HG03045 (cell line): ENCODE measurements at regions not wholly inside any gene's neighbourhood (a gene's known extent, or its start where the extent isn't known, plus 50 kb on each side); places are given as distances from the start of the nearest gene placed in this dataset.

Experiments
- ATAC-seq: cut with Tn5 transposase; IDR thresholded peaks from one replicate; pipeline ENCODE4 v1.9.1; 2021; ENCODE audit warnings: mild to moderate bottlenecking, moderate library complexity; ENCODE audit not compliant: unreplicated experiment

- ATAC-seq: no peak
Measured at GRCh38 chr18:47418746-47419145, 167.3 kb upstream of the SKOR2 start.

GRCh38 chr18:47417807-47418206 is 166.3 kb upstream of the SKOR2 start:
- ATAC-seq: no peak

DNA sequence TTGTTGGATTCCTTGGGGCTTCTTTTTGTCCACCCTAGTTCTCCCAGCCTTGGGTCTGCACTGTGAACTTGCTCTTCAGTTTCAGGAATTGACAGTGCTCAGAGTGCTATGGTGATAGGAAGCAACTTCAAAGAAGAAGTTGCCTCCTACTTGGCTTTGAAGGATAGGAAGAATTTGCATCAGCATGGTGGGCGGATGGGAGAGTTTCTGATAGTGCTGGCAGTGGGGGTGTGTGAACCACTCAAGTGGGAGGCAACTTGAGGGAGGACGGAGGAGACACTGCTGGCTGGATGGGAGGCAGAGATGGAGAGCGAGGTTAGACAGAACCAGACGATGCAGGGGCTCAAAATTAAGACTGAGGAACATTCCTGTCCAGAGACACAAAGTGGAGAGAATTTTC is 164.4 kb upstream of the SKOR2 start:
- ATAC-seq: no peak

GRCh38 chr18:47413327-47413726 is 161.9 kb upstream of the SKOR2 start:
- no peak for ATAC-seq

DNA sequence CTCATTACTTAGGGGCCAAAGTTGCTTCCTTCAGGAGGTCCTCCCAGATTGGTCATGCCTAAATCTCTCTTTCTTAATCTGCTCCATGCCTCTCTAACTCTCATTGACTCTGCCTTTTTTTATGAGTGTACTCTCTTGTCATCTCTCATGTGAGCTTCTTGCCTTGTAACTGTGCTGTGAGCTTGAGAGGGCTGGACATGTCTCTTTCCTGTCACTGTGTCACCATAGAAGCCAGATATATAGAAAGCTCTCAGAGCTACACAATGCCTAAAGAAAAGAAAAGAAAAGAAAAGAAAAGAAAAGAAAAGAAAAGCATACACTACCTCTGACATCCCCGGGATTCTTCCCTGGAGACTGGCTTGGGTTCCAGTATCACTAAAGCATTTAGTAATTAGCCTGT is 161.5 kb upstream of the SKOR2 start:
- ATAC-seq: no peak

GRCh38 chr18:47411159-47411558 is 159.7 kb upstream of the SKOR2 start:
- no peak for ATAC-seq

DNA sequence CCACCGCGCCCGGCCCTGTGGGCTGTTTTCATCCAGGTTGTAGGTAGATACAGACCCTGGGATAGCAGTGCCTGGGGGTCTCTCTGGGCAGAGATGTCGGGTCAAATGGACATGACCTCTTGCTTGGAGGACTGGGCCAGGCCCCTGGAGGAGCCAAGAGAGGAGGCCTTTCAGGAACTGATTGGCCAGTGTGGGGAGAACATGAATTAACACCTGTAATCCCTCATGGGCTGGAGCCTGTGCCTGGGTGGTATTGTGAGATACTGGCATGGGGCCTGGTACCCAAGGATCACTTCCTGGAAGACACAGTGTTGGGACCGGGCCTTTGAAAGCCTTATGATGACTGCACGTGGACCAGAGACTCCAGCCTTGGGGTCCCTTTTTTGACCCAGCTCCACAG is 158.7 kb upstream of the SKOR2 start:
- no peak for ATAC-seq

DNA sequence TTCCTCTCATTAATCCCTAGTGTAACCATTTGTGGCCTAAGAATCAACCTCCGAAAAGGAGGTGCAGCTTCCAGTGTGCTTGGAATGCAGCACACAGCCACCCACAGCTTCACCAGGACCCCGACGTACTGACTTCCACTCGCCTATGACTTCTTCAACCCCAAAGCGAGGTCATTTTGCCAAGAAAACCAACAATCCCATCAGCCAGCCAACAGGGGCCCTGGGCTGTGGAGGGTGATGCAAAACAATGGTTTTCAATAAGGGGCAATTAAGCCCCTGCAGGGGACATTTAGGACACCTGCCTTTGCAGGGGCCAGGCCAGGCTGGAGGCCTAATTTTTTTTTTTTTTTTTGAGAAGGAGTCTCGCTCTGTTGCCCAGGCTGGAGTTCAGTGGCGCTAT is 158.1 kb upstream of the SKOR2 start:
- no peak for ATAC-seq

GRCh38 chr18:47407736-47408135 is 156.3 kb upstream of the SKOR2 start:
- ATAC-seq: no peak

- no peak for ATAC-seq
Measured at GRCh38 chr18:47404845-47405244, 153.4 kb upstream of the SKOR2 start.

DNA sequence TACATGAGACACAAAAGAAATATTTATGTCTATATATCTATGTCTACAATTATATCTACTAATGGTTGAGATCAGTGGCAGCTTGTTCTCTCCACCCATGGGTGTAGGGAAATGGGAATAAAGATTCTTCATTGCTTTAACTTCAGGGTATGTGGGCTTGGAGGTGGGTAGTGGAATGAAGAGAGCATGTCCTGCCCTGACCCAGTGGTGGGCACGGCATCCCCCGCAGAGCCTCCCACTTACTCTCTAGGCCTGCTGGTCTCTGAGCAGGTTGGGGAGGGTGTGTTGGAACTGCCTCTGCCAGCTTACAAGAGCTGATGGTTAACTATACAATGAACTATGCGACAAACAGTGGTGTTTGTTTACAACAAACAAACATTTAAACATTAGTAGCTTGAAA is 152.5 kb upstream of the SKOR2 start:
- ATAC-seq: no peak

DNA sequence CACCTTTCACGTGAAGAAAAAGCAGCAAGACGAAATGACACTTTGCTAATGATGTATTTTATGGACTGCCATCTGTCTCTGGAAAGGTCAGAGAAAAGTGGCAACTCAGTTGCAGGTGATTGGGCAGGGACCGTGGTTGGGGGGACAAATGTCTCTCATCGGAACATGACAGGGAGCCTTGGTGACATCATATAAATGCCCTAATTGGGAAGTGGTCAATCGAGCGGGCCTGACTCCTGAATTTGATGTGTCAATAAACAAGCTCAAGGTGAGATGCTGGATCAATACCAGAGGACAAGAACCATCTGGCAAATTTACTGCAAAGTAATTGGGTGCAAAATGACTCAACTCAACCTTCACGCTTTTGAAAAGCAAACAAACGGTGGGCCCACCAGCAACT is 151.9 kb upstream of the SKOR2 start:
- no peak for ATAC-seq

- no peak for ATAC-seq
Measured at GRCh38 chr18:47399475-47399874, 148.0 kb upstream of the SKOR2 start.

DNA sequence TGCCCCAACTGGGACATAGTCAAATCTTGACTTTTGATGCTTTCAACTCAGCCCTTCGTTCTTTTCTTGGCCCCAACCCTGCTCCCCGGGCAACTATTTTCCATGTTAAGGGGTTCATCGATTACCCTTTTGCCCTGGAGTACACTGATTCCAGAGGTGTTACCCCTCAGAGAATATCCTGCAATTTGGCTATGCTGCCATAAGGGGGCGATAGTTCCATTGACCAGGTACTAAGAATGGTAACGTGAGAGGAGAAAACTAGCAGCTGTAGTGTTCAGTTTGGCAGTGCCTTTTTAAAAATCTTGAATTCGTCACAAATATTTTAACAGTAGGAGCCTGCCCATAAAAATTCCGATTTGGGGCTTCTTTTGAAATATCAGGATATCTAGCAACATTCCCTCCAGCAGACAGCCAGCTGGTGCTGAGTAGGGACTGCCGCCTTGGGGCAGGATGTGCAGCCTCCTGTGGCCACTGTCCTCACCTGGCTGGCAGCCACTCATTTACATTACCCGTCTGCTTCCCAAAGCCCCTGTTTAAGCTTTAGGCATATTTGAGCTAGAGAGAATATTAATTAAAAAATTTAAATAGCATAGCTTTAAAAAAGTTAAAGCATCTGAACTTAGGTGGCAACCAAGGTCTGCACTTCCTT is 146.3 kb upstream of the SKOR2 start:
- no peak for ATAC-seq

GRCh38 chr18:47391665-47392064 is 140.2 kb upstream of the SKOR2 start:
- no peak for ATAC-seq

GRCh38 chr18:47390410-47391024 is 139.1 kb upstream of the SKOR2 start:
- ATAC-seq: no peak

DNA sequence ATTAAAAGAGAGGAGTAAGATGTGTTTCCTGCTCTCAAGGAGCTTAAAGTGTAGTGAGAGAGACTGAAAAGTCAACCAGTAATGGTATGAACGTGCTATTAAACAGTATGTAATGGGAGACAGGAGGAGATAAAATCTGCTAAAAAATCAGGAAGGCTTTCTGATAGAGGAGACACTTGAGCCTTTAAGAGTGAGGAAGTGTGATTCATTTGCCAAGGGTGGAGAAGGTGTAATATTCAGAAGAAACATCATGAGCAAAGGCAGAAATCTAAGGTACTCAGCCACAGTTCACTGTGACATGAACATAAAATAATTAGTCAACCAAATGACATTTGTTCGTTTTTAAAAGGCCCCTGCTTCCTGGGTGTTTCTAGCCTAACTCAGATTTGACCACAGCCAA is 137.8 kb upstream of the SKOR2 start:
- no peak for ATAC-seq

GRCh38 chr18:47387864-47388263 is 136.4 kb upstream of the SKOR2 start:
- ATAC-seq: no peak

DNA sequence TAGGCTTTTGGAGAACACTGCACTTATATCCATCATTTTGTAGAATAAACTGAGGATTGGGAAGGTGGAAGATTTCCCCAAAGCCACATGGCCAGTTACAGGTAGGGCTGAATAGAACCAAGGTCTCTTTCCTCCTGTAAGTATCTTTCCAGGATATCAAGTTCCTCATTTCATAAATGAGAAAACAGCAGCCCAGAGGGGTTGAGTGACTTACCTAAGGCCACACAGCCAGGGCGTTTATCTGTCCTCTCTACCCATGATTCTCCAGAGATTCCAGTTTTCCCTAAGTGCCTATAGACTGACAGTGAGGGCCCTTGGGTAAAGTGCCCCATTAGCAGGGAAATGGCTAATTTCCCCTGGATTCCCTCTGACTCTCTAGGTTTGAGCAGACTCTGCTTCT is 132.3 kb upstream of the SKOR2 start:
- ATAC-seq: no peak

DNA sequence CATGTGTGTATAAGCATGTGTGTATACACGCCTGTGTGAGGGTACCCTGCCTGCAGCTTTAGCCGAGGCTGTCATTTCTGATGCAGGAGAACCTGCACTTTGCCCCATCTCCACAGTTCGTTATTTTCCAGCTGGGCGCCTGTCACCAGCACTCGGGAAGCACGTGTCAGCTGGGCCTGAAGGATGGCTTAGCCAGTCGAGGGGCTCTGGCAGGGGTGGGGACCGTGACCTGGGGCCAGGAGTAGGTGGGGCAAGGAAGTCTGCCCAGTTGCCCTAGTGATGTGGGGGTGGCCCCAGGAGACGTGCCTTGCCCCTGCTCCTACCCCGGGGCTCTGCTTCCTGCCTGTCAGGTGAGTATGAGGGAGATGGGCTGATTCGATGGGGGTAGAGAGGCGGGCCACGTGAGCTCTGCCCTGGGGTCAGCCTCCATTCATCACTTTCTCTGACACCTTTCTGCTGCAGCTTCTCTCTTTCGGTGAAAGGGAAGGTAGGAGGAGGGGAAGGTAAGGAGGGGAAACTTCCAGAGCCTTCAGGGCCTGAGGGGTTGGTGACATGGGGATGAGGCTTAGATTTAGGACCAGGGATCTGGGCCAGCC is 130.6 kb upstream of the SKOR2 start:
- no peak for ATAC-seq

DNA sequence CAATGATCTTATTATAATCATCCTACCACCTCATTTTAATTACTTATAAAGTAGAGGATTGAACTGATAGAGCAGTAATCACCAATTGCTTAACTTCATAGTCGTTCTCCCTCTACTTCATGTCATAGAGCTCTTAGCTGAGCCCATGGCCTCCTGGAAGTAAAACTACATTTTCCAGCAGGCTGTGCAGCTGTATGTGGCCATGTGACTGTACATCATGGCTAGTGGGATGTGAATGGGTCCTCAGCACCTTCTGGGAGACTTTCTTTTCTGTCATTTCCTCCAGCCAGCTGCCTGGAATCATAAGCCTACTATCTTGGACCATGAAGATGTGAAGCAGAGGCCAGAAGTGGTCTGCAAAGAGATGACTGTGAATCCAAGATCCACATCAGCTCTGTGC is 128.7 kb upstream of the SKOR2 start:
- no peak for ATAC-seq

- ATAC-seq: no peak
Measured at GRCh38 chr18:47373465-47373864, 122.0 kb upstream of the SKOR2 start.

DNA sequence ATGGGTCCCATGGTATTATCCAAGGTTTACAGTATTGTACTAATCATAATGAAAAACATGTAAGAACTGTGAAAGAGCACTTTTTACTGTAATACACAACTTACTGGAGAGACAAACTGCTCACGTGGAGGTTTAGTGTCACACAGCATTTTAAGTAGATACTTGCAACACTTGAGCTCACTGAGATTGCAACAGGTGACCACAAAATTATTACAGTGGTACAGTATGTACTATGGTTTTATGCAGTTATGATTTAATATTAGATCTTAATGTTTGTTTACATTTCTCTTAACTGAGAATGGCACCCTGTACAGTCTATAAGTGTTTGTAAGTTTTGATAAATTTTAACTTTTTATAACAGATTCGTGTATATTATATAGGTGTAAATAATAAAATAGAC is 118.6 kb upstream of the SKOR2 start:
- no peak for ATAC-seq
